ENCODE measurements at regions not wholly inside any gene's neighbourhood (a gene's known extent, or its start where the extent isn't known, plus 50 kb on each side); places are given as distances from the start of the nearest gene placed in this dataset.

DNA sequence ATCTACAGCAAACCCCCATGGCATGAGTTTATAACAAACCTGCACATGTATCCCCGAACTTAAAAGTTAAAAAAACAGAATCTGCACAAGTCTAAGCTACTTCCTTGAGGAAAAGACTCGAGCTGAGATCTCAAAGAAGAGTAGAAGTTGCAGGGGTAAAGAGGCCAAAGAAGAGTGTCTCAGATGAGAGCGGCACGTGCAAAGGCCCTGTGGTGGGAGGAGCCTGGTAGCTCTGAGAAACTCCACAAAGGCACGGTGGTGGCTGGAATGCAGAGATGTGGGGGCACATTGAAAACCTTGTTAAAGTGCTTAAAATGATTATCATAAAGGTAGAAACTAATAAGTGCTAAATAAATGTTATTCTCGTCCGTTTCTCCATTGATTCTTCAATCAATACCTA is 103.2 kb upstream of the GRK3 start:
- TF ChIP-seq POLR2A (IDR thresholded peaks at IDR 0.05; ENCODE audit: low read depth, low read length) = no peak
- TF ChIP-seq TAF1 (IDR thresholded peaks at IDR 0.05; ENCODE audit: borderline replicate concordance, low read depth, low read length) = no peak
- no peak for TF ChIP-seq POLR2AphosphoS5 (IDR thresholded peaks at IDR 0.05; ENCODE audit: low read depth, low read length)
